HT-29 (cell line): ENCODE measurements at regions not wholly inside any gene's neighbourhood (a gene's known extent, or its start where the extent isn't known, plus 50 kb on each side); places are given as distances from the start of the nearest gene placed in this dataset.
"Not testable (repeated sequence)": the region's sequence is repeated elsewhere in the genome, so short reads cannot be mapped to it uniquely, and the experiment has no call there.

ENCODE experiments used
- DNase-seq: peaks from one replicate; pipeline ENCODE4 v3.0.0-alpha.2; 2015; ENCODE audit warnings: low spot score

GRCh38 chr13:89027694-89028306 is 1356.6 kb downstream of the SLITRK5 start:
- DNase-seq = no peak

DNA sequence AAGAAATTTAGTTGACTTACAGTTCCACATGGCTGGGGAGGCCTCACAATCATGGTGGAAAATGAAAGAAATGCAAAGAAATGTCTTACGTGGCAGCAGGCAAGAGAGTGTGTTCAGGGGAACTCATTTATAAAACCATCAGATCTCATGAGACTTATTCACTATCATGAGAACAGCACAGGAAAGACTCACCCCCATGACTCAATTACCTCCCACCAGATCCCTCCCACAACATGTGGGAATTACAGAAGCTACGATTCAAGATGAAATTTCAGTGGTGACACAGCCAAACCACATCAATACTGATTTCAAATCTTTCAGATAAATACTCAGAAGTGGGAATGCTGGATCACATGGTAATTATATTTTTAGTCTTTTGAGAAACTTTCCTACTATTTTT is 1357.9 kb downstream of the SLITRK5 start:
- no peak for DNase-seq

GRCh38 chr13:89034015-89034414 is 1362.8 kb downstream of the SLITRK5 start:
- no peak for DNase-seq

GRCh38 chr13:89052699-89053098 is 1381.5 kb downstream of the SLITRK5 start:
- no peak for DNase-seq

GRCh38 chr13:89053418-89053817 is 1382.2 kb downstream of the SLITRK5 start:
- no peak for DNase-seq

DNA sequence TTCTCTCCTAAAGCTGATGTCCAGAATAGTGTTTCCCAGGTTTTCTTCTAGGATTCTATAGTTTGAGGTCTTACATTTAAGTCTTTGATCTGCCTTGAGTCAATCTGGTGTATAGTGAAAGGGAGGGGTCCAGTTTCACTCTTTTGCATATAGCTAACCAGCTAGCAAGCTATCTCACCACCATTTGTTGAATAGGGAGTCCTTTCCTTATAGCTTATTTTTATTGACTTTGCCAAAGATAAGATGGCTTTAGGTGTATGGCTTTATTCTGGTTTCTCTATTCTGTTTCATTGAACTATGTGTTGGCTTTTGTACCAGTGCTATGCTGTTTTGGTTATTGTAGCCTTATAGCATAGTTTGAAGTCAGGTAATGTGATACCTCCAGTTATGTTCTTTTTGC is 1386.1 kb downstream of the SLITRK5 start:
- no peak for DNase-seq

DNA sequence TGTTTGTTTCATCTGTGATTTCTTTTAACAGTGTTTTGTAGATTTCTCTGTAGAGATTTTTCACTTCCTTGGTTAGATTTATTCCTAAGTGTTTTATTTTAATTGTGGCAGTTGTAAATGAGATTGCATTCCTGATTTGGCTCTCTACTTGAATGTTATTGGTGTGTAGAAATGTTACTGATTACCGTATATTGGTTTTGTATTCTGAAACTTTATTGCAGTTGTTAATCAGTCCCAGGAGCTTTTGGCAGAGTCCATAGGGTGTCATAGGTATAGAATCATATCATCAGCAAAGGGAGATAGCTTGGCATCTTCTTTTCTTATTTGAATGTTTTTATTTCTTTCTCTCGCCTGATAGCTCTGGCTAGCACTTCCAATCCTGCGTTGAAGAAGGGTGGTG is 1386.7 kb downstream of the SLITRK5 start:
- DNase-seq = no peak

GRCh38 chr13:89061821-89062220 is 1390.7 kb downstream of the SLITRK5 start:
- peak; percentile 38 for DNase-seq

DNA sequence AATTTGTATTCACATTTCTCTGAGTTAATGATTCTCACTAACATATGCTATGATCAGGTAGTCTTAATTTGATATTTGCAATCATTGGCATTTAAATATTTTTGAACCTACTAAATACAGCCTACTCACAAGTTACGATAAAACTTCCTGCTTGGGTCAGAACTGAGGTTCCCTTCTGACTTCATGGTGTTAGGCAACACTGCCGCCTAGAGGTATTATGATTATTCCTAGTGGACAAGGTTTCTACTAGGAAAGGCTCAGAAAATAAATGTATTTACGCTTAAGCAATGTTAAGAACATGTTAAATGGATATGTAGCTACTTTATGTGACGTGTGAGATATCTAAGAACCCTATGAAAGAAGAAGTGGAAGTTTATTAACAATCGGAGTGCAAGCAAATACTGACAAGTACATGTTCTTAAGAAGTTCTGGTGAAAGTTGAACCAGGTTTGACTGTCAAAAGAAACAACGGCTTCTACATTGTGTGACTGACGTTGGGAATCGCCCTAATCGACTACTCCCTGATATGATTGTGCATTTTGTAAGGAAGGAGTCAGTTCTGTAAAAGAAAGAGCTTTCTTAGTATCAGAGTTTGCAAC is 1395.8 kb downstream of the SLITRK5 start:
- DNase-seq = peak; percentile 71

- no peak for DNase-seq
Measured at GRCh38 chr13:89072979-89073378, 1401.8 kb downstream of the SLITRK5 start.

DNA sequence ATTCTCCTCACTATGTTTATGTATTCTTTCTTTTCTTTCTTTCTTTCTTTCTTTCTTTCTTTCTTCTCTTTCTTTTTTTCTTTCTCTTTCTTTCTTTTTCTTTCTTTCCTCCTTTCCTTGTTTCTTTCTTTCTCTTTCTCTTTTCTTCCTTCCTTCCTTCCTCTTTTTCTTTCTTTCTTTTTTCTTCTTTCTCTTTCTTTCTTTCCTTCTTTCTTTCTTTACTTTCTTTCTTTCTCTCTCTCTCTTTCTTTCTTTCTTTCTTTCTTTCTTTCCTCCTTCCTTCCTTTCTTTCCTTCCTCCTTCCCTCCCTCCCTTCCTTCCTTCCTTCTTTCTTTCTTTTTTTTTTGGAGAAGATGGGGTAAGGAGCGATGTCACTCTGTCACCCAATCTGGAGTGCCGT is 1405.5 kb downstream of the SLITRK5 start:
- DNase-seq = no peak

- no peak for DNase-seq
Measured at GRCh38 chr13:89082623-89083022, 1411.5 kb downstream of the SLITRK5 start.

DNA sequence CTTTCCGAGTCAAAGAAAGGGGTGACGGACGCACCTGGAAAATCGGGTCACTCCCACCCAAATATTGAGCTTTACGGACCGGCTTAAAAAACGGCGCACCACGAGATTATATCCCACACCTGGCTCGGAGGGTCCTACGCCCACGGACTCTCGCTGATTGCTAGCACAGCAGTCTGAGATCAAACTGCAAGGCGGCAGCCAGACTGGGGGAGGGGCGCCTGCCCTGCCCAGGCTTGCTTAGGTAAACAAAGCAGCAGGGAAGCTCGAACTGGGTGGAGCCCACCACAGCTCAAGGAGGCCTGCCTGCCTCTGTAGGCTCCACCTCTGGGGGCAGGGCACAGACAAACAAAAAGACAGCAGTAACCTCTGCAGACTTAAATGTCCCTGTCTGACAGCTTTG is 1416.9 kb downstream of the SLITRK5 start:
- not testable (repeated sequence) for DNase-seq

- DNase-seq = no peak
Measured at GRCh38 chr13:89097994-89098393, 1426.8 kb downstream of the SLITRK5 start.

DNA sequence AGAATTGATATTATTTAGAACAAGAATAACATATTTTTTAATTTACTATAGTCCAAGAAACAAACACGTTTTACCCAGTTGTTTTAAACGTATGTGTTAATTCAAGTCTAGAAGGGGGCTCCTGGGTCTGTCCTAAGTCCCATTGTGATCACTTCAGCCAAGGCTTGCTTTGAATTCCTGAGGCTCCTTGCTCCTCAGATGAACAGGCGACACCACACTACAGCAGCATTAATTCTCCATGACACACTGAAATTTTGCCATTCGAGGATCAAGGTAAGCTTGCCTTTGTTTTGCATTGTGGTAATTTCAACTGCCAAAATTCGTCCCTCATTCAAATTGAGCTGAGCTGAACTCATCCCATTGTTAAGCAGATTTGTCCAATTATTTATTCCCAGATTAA is 1442.6 kb downstream of the SLITRK5 start:
- DNase-seq = no peak

- peak; percentile 12 for DNase-seq
Measured at GRCh38 chr13:89115307-89115706, 1444.1 kb downstream of the SLITRK5 start.

- DNase-seq = no peak
Measured at GRCh38 chr13:89136678-89137077, 1465.5 kb downstream of the SLITRK5 start.

- no peak for DNase-seq
Measured at GRCh38 chr13:89150362-89150761, 1479.2 kb downstream of the SLITRK5 start.

DNA sequence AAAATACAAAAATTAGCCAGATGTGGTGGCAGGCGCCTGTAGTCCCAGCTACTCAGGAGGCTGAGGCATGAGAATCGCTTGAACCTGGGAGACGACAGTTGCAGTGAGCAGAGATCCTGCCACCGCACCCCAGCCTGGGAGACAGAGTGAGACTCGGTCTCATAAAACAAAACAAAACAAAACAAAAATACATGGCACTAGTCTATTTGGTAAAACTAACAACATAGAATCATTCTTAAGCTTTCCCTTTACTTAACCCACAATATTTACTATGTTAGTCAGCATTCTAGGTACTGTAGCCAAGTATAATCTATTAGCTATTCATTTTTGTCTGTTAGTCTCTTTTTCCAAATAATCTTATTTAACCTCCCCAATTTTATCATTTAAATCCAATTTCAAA is 1482.8 kb downstream of the SLITRK5 start:
- DNase-seq = no peak

GRCh38 chr13:89163096-89163495 is 1491.9 kb downstream of the SLITRK5 start:
- DNase-seq = no peak

- DNase-seq = no peak
Measured at GRCh38 chr13:89165685-89166084, 1494.5 kb downstream of the SLITRK5 start.

DNA sequence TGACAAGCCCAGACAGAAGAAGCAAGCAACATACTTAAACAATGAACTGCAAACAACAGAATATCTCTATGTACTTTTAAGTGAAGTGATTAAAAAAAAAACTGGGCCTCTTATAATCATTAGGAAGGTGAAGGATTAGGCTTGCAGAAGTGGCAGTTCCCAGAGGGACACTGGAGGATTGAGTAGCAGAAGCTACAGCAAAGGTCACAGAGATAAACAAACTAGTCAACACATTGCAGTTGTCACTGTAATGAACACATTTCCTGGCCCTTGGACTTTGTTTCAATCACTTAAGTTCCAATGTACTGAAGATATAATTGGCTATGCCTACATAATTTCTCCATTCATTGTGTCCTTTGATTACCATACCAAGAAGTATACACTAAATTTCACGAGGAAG is 1498.8 kb downstream of the SLITRK5 start:
- no peak for DNase-seq

DNA sequence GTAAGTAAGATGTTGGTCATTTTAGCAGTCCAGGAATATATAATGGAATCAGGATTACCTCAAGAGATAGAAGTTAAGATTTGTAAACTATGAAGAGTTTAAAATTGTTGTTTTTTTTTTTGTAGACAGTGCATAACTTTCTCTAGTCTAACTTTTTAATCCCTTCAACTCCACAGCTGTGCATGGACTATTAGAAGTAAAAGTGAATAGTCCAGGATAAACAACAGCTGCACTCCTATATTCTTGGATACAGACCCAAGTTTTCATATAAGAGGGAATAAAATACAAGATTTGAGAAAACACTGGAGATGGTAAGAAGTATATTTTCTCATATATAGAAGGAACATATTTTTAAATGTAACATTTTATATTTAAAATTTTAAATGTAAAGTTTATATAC is 1509.9 kb downstream of the SLITRK5 start:
- DNase-seq = no peak

GRCh38 chr13:89199138-89199537 is 1528.0 kb downstream of the SLITRK5 start:
- DNase-seq = no peak
